GM12874 (cell line): ENCODE measurements at regions not wholly inside any gene's neighbourhood (a gene's known extent, or its start where the extent isn't known, plus 50 kb on each side); places are given as distances from the start of the nearest gene placed in this dataset.

ENCODE experiments used
- CTCF ChIP-seq: IDR thresholded peaks from 2 replicates; pipeline ENCODE4 v1.5.1; 2011; ENCODE audit warnings: low read depth, mild to moderate bottlenecking, control low read depth, low read length, moderate library complexity; ENCODE audit not compliant: insufficient read depth

GRCh38 chr1:37143800-37144199, 109.5 kb upstream of the GRIK3 start:
- no peak for TF ChIP-seq CTCF

GRCh38 chr1:37146071-37146470, 111.8 kb upstream of the GRIK3 start:
- no peak for TF ChIP-seq CTCF

- no peak for TF ChIP-seq CTCF
Observed at GRCh38 chr1:37147392-37147831, 113.1 kb upstream of the GRIK3 start.

- no peak for TF ChIP-seq CTCF
Observed at GRCh38 chr1:37147906-37148305, 113.6 kb upstream of the GRIK3 start.

GRCh38 chr1:37148663-37149062, 114.3 kb upstream of the GRIK3 start:
- no peak for TF ChIP-seq CTCF

- TF ChIP-seq CTCF = no peak
Observed at GRCh38 chr1:37149296-37149695, 115.0 kb upstream of the GRIK3 start.

- TF ChIP-seq CTCF = no peak
Observed at GRCh38 chr1:37150986-37151385, 116.7 kb upstream of the GRIK3 start.

- no peak for TF ChIP-seq CTCF
Observed at GRCh38 chr1:37151789-37152188, 117.5 kb upstream of the GRIK3 start.
